ENCODE measurements at regions not wholly inside any gene's neighbourhood (a gene's known extent, or its start where the extent isn't known, plus 50 kb on each side); places are given as distances from the start of the nearest gene placed in this dataset.

DNA sequence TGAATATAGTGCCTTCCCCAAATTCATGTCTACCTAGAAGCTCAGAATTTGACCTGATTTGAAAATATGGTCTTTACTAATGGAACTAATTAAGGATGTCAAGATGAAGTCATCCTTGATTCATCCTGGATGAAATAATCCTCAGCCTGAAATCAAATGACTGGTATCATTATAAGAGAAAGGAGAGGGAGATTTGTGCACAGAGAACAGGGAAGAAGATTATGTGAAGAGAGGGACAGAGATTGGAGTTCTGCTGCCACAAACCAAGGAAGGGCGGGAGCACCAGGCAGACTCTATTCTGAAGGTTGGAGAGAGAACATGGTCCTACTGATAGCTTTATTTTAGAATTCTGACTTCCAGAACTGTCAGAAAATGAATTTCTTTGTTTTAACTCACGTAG, 680.9 kb upstream of the AADAT start:
- TF ChIP-seq, protein P1, sequence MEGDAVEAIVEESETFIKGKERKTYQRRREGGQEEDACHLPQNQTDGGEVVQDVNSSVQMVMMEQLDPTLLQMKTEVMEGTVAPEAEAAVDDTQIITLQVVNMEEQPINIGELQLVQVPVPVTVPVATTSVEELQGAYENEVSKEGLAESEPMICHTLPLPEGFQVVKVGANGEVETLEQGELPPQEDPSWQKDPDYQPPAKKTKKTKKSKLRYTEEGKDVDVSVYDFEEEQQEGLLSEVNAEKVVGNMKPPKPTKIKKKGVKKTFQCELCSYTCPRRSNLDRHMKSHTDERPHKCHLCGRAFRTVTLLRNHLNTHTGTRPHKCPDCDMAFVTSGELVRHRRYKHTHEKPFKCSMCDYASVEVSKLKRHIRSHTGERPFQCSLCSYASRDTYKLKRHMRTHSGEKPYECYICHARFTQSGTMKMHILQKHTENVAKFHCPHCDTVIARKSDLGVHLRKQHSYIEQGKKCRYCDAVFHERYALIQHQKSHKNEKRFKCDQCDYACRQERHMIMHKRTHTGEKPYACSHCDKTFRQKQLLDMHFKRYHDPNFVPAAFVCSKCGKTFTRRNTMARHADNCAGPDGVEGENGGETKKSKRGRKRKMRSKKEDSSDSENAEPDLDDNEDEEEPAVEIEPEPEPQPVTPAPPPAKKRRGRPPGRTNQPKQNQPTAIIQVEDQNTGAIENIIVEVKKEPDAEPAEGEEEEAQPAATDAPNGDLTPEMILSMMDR (optimal IDR thresholded peaks at IDR 0.05 in 1 of 3, IDR thresholded peaks at IDR 0.05 in 1 of 3, conservative IDR thresholded peaks at IDR 0.05 in 1 of 3; ENCODE audit: extremely low read depth in 1 of 3, insufficient read depth in 2 of 3, low read length in 3 of 3): no peak
- TF ChIP-seq EZH2 (IDR thresholded peaks at IDR 0.05; ENCODE audit: low read length): no peak
